Suprapubic skin (tissue), 4 donors: ENCODE measurements at regions not wholly inside any gene's neighbourhood (a gene's known extent, or its start where the extent isn't known, plus 50 kb on each side); places are given as distances from the start of the nearest gene placed in this dataset.

ENCODE experiments used
- DNase-seq, 2 donors: peaks; one replicate each; pipeline ENCODE4 v3.0.0-alpha.2; 2019; ENCODE audit warnings: low spot score in 2 of 2
- H3K27ac ChIP-seq: fragments of 200-600 bp; sonication (generic); one replicate; pipeline ENCODE4 v1.5.1; 2019
- H3K27me3 ChIP-seq: fragments of 200-600 bp; sonication (generic); one replicate; pipeline ENCODE4 v1.5.1; 2019
- H3K36me3 ChIP-seq: fragments of 200-600 bp; sonication (generic); one replicate; pipeline ENCODE4 v1.5.1; 2019
- H3K4me1 ChIP-seq: fragments of 200-600 bp; sonication (generic); one replicate; pipeline ENCODE4 v1.5.1; 2019
- H3K4me3 ChIP-seq: fragments of 200-600 bp; sonication (generic); one replicate; pipeline ENCODE4 v1.5.1; 2019; ENCODE audit warnings: mild to moderate bottlenecking
- H3K9me3 ChIP-seq: fragments of 200-600 bp; sonication (generic); one replicate; pipeline ENCODE4 v1.5.1; 2019
- CTCF ChIP-seq, 2 donors: fragments of 200-600 bp in 1 of 2; fragments of 450-650 bp in 1 of 2; sonication (generic) in 1 of 2; IDR thresholded peaks; one replicate each; pipeline ENCODE4 v1.5.1; 2016 to 2019; ENCODE audit warnings: antibody characterized with exemption in 2 of 2, mild to moderate bottlenecking in 1 of 2, moderate library complexity in 1 of 2
- EP300 ChIP-seq: sonication (generic); formaldehyde crosslinking; IDR thresholded peaks from one replicate; pipeline ENCODE4 v1.6.1; 2017; ENCODE audit warnings: antibody characterized with exemption
- POLR2A ChIP-seq, 2 donors: fragments of 450-650 bp; IDR thresholded peaks; one replicate each; pipeline ENCODE4 v1.6.1; 2017; ENCODE audit warnings: antibody characterized with exemption in 2 of 2, mild to moderate bottlenecking in 2 of 2, moderate library complexity in 2 of 2
- POLR2AphosphoS5 ChIP-seq, 3 donors: sonication (generic); formaldehyde crosslinking; IDR thresholded peaks; one replicate each; pipeline ENCODE4 v1.6.1; 2017; ENCODE audit warnings: antibody characterized with exemption in 3 of 3
- WGBS: methylation state at CpG from one replicate; pipeline ENCODE4 v1.1.5; 2018; 5-methylcytosine and 5-hydroxymethylcytosine counted together

- Histone ChIP-seq H3K4me3 (no peak overlapping the region), H3K36me3 (no peaks in the 10 kb centered on the region), H3K27ac (no peak overlapping the region), H3K9me3 (no peaks in the 10 kb centered on the region), H3K4me1 (no peaks in the 10 kb centered on the region), H3K27me3 (no peaks in the 10 kb centered on the region)
- TF ChIP-seq POLR2AphosphoS5 (IDR thresholded peaks at IDR 0.05) (no peak), EP300 (no peak), CTCF (IDR thresholded peaks at IDR 0.05) (no peak), POLR2A (IDR thresholded peaks at IDR 0.05) (no peak)
- no peak for DNase-seq
- WGBS: 44% methylated on average over 2 of the region's 2 CpGs
These were observed 175.8 kb upstream of the SORCS1 start for GRCh38 chr10:107340326-107340725.

- no peak for DNase-seq
- WGBS: 85% methylated on average over 5 of the region's 5 CpGs
- Histone ChIP-seq H3K27me3 (no peaks in the 10 kb centered on the region), H3K4me3 (no peak overlapping the region), H3K27ac (no peak overlapping the region), H3K36me3 (no peaks in the 10 kb centered on the region), H3K4me1 (no peaks in the 10 kb centered on the region), H3K9me3 (no peaks in the 10 kb centered on the region)
- no peak for TF ChIP-seq EP300
- TF ChIP-seq POLR2A (IDR thresholded peaks at IDR 0.05): no peak
- no peak for TF ChIP-seq CTCF (IDR thresholded peaks at IDR 0.05)
- TF ChIP-seq POLR2AphosphoS5 (IDR thresholded peaks at IDR 0.05): no peak
These were observed 171.6 kb upstream of the SORCS1 start for GRCh38 chr10:107336061-107336460.

GRCh38 chr10:107317592-107317991 is 153.1 kb upstream of the SORCS1 start:
- TF ChIP-seq POLR2A (IDR thresholded peaks at IDR 0.05) (no peak), CTCF (IDR thresholded peaks at IDR 0.05) (no peak), EP300 (no peak), POLR2AphosphoS5 (IDR thresholded peaks at IDR 0.05) (no peak)
- DNase-seq: no peak
- 71% methylated on average over 1 of the region's 1 CpG for WGBS
- H3K36me3 ChIP-seq: no peaks in the 10 kb centered on the region
- H3K4me1 ChIP-seq: no peaks in the 10 kb centered on the region
- no peak overlapping the region for H3K4me3 ChIP-seq
- no peaks in the 10 kb centered on the region for H3K9me3 ChIP-seq
- H3K27me3 ChIP-seq: no peaks in the 10 kb centered on the region
- no peak overlapping the region for H3K27ac ChIP-seq

- H3K27me3 ChIP-seq: no peaks in the 10 kb centered on the region
- no peaks in the 10 kb centered on the region for H3K4me1 ChIP-seq
- H3K27ac ChIP-seq: no peak overlapping the region
- H3K9me3 ChIP-seq: no peaks in the 10 kb centered on the region
- H3K4me3 ChIP-seq: no peak overlapping the region
- H3K36me3 ChIP-seq: no peaks in the 10 kb centered on the region
- 71% methylated on average over 2 of the region's 2 CpGs for WGBS
- DNase-seq: no peak
- TF ChIP-seq POLR2A (IDR thresholded peaks at IDR 0.05) (no peak), CTCF (IDR thresholded peaks at IDR 0.05) (no peak), POLR2AphosphoS5 (IDR thresholded peaks at IDR 0.05) (no peak), EP300 (no peak)
These were observed 138.7 kb upstream of the SORCS1 start for GRCh38 chr10:107303203-107303602.

GRCh38 chr10:107299606-107300005 is 135.1 kb upstream of the SORCS1 start:
- Histone ChIP-seq H3K4me1 (no peaks in the 10 kb centered on the region), H3K36me3 (no peaks in the 10 kb centered on the region), H3K27ac (no peak overlapping the region), H3K9me3 (no peaks in the 10 kb centered on the region), H3K27me3 (no peaks in the 10 kb centered on the region), H3K4me3 (no peak overlapping the region)
- WGBS: 76% methylated on average over 2 of the region's 2 CpGs
- no peak for TF ChIP-seq POLR2AphosphoS5 (IDR thresholded peaks at IDR 0.05)
- TF ChIP-seq POLR2A (IDR thresholded peaks at IDR 0.05): no peak
- no peak for TF ChIP-seq CTCF (IDR thresholded peaks at IDR 0.05)
- TF ChIP-seq EP300: no peak
- no peak for DNase-seq
